ENCODE measurements at regions not wholly inside any gene's neighbourhood (a gene's known extent, or its start where the extent isn't known, plus 50 kb on each side); places are given as distances from the start of the nearest gene placed in this dataset.

- Histone ChIP-seq H3K36me3 (ENCODE audit: control insufficient read depth in 2 of 2, insufficient read depth in 1 of 2, low read length in 2 of 2) (no peaks in the 10 kb centered on the region), H3K4me1 (ENCODE audit: control insufficient read depth, insufficient read depth, low read length) (no peaks in the 10 kb centered on the region), H3K9me3 (ENCODE audit: control insufficient read depth, insufficient read depth, low read depth, low read length) (no peaks in the 10 kb centered on the region), H3K4me3 (ENCODE audit: low read depth, low read length) (no peak overlapping the region), H3K27ac (ENCODE audit: extremely low read depth, low read depth, low read length) (no peak overlapping the region)
- no peak for TF ChIP-seq HOXA7 (CRISPR knock-in tag; IDR thresholded peaks at IDR 0.05; ENCODE audit: borderline replicate concordance)
- no peak for TF ChIP-seq ZFP69B (tag by site-specific recombination; IDR thresholded peaks at IDR 0.05)
- no peak for TF ChIP-seq ZNF626 (tag by site-specific recombination; IDR thresholded peaks at IDR 0.05)
- TF ChIP-seq ZSCAN30 (tag by site-specific recombination; IDR thresholded peaks at IDR 0.05): no peak
- TF ChIP-seq, protein P1, sequence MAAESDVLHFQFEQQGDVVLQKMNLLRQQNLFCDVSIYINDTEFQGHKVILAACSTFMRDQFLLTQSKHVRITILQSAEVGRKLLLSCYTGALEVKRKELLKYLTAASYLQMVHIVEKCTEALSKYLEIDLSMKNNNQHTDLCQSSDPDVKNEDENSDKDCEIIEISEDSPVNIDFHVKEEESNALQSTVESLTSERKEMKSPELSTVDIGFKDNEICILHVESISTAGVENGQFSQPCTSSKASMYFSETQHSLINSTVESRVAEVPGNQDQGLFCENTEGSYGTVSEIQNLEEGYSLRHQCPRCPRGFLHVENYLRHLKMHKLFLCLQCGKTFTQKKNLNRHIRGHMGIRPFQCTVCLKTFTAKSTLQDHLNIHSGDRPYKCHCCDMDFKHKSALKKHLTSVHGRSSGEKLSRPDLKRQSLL (tag by site-specific recombination; IDR thresholded peaks at IDR 0.05): no peak
- TF ChIP-seq, protein P2, sequence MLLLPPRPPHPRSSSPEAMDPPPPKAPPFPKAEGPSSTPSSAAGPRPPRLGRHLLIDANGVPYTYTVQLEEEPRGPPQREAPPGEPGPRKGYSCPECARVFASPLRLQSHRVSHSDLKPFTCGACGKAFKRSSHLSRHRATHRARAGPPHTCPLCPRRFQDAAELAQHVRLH (tag by site-specific recombination; IDR thresholded peaks at IDR 0.05): no peak
- no peak for TF ChIP-seq GFI1B (tag by site-specific recombination; IDR thresholded peaks at IDR 0.05)
- TF ChIP-seq ZNF354C (tag by site-specific recombination; IDR thresholded peaks at IDR 0.05; ENCODE audit: borderline replicate concordance, low read depth): no peak
- no peak for TF ChIP-seq ZBTB10 (tag by site-specific recombination; IDR thresholded peaks at IDR 0.05)
- TF ChIP-seq ZNF311 (tag by site-specific recombination; IDR thresholded peaks at IDR 0.05; ENCODE audit: borderline replicate concordance): no peak
- POLR2A ChIA-PET: no interaction called here
- CTCF ChIA-PET: no interaction called here
Observed at GRCh38 chr11:30683176-30683575, 97.0 kb upstream of the MPPED2 start.

DNA sequence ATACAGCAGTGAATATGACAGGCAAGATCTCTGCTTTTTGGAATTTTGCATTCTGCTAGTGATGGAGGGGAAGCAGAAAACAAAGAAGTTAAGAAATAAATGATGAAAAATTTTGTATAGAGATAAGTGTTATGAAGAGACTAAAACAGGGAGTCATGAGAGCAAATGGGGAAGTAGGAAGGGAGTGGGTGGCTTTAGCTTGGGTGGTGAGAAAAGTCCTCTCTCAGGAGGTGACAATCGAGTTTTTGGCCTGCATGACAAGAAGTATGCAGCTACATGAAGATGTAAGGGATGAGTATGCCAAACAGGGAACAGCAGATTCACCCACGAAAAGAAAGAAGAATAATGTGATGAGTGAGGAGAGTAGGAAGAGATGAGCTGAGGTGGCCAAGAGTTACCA, 80.7 kb upstream of the MPPED2 start:
- Histone ChIP-seq H3K4me1 (ENCODE audit: control insufficient read depth, insufficient read depth, low read length) (no peaks in the 10 kb centered on the region), H3K4me3 (ENCODE audit: low read depth, low read length) (no peak overlapping the region), H3K9me3 (ENCODE audit: control insufficient read depth, insufficient read depth, low read depth, low read length) (no peaks in the 10 kb centered on the region), H3K27ac (ENCODE audit: extremely low read depth, low read depth, low read length) (no peak overlapping the region), H3K36me3 (ENCODE audit: control insufficient read depth in 2 of 2, insufficient read depth in 1 of 2, low read length in 2 of 2) (no peaks in the 10 kb centered on the region)
- CTCF ChIA-PET: no interaction called here
- POLR2A ChIA-PET: no interaction called here
- TF ChIP-seq KLF8 (tag by site-specific recombination; IDR thresholded peaks at IDR 0.05) (no peak), ZNF175 (tag by site-specific recombination; IDR thresholded peaks at IDR 0.05) (no peak), HOXA7 (CRISPR knock-in tag; IDR thresholded peaks at IDR 0.05; ENCODE audit: borderline replicate concordance) (no peak), ZNF704 (tag by site-specific recombination; IDR thresholded peaks at IDR 0.05) (no peak), SP2 (tag by site-specific recombination; IDR thresholded peaks at IDR 0.05) (no peak), ZNF76 (tag by site-specific recombination; IDR thresholded peaks at IDR 0.05; ENCODE audit: borderline replicate concordance, low read depth) (no peak), ZNF433 (tag by site-specific recombination; IDR thresholded peaks at IDR 0.05; ENCODE audit: low read depth) (no peak), PRDM2 (tag by site-specific recombination; IDR thresholded peaks at IDR 0.05; ENCODE audit: borderline replicate concordance) (no peak)
- TF ChIP-seq, protein P3, sequence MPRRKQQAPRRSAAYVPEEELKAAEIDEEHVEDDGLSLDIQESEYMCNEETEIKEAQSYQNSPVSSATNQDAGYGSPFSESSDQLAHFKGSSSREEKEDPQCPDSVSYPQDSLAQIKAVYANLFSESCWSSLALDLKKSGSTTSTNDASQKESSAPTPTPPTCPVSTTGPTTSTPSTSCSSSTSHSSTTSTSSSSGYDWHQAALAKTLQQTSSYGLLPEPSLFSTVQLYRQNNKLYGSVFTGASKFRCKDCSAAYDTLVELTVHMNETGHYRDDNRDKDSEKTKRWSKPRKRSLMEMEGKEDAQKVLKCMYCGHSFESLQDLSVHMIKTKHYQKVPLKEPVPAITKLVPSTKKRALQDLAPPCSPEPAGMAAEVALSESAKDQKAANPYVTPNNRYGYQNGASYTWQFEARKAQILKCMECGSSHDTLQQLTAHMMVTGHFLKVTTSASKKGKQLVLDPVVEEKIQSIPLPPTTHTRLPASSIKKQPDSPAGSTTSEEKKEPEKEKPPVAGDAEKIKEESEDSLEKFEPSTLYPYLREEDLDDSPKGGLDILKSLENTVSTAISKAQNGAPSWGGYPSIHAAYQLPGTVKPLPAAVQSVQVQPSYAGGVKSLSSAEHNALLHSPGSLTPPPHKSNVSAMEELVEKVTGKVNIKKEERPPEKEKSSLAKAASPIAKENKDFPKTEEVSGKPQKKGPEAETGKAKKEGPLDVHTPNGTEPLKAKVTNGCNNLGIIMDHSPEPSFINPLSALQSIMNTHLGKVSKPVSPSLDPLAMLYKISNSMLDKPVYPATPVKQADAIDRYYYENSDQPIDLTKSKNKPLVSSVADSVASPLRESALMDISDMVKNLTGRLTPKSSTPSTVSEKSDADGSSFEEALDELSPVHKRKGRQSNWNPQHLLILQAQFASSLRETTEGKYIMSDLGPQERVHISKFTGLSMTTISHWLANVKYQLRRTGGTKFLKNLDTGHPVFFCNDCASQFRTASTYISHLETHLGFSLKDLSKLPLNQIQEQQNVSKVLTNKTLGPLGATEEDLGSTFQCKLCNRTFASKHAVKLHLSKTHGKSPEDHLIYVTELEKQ (tag by site-specific recombination; IDR thresholded peaks at IDR 0.05; ENCODE audit: borderline replicate concordance): no peak

Data from HEK293 (cell line).